ENCODE measurements at regions not wholly inside any gene's neighbourhood (a gene's known extent, or its start where the extent isn't known, plus 50 kb on each side); places are given as distances from the start of the nearest gene placed in this dataset.

GRCh38 chr7:53191191-53191695 is 155.8 kb downstream of the POM121L12 start:
- TF ChIP-seq, protein P1, sequence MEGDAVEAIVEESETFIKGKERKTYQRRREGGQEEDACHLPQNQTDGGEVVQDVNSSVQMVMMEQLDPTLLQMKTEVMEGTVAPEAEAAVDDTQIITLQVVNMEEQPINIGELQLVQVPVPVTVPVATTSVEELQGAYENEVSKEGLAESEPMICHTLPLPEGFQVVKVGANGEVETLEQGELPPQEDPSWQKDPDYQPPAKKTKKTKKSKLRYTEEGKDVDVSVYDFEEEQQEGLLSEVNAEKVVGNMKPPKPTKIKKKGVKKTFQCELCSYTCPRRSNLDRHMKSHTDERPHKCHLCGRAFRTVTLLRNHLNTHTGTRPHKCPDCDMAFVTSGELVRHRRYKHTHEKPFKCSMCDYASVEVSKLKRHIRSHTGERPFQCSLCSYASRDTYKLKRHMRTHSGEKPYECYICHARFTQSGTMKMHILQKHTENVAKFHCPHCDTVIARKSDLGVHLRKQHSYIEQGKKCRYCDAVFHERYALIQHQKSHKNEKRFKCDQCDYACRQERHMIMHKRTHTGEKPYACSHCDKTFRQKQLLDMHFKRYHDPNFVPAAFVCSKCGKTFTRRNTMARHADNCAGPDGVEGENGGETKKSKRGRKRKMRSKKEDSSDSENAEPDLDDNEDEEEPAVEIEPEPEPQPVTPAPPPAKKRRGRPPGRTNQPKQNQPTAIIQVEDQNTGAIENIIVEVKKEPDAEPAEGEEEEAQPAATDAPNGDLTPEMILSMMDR (IDR thresholded peaks at IDR 0.05), result no peak
- TF ChIP-seq POLR2A (IDR thresholded peaks at IDR 0.05) (no peak), EP300 (IDR thresholded peaks at IDR 0.05) (no peak), POLR2AphosphoS5 (IDR thresholded peaks at IDR 0.05) (no peak)

All from stomach (tissue), 4 donors.